HG03064 (cell line): ENCODE measurements at regions not wholly inside any gene's neighbourhood (a gene's known extent, or its start where the extent isn't known, plus 50 kb on each side); places are given as distances from the start of the nearest gene placed in this dataset.

Experiments
- ATAC-seq: cut with Tn5 transposase; IDR thresholded peaks from one replicate; pipeline ENCODE4 v1.9.1; 2021; ENCODE audit warnings: low read depth; ENCODE audit not compliant: unreplicated experiment

GRCh38 chr13:39100996-39101738 is 62.9 kb downstream of the NHLRC3 start:
- no peak for ATAC-seq

- ATAC-seq, result no peak
These were observed 64.8 kb downstream of the NHLRC3 start for GRCh38 chr13:39102981-39103490.

- ATAC-seq, result no peak
These were observed 66.9 kb downstream of the NHLRC3 start for GRCh38 chr13:39105110-39105509.

GRCh38 chr13:39106216-39107005 is 68.2 kb downstream of the NHLRC3 start:
- no peak for ATAC-seq

- no peak for ATAC-seq
These were observed 69.3 kb downstream of the NHLRC3 start for GRCh38 chr13:39107561-39107960.

GRCh38 chr13:39108783-39109182 is 70.5 kb downstream of the NHLRC3 start:
- ATAC-seq, result no peak

GRCh38 chr13:39110518-39111097 is 72.4 kb downstream of the NHLRC3 start:
- ATAC-seq, result no peak

- no peak for ATAC-seq
These were observed 72.9 kb downstream of the NHLRC3 start for GRCh38 chr13:39111145-39111544.

GRCh38 chr13:39119422-39119821 is 81.2 kb downstream of the NHLRC3 start:
- ATAC-seq, result no peak

- ATAC-seq, result no peak
These were observed 85.3 kb downstream of the NHLRC3 start for GRCh38 chr13:39123578-39123977.

GRCh38 chr13:39129213-39129612 is 91.0 kb downstream of the NHLRC3 start:
- ATAC-seq, result no peak

GRCh38 chr13:39130301-39130700 is 92.0 kb downstream of the NHLRC3 start:
- no peak for ATAC-seq

GRCh38 chr13:39132286-39133230 is 94.3 kb downstream of the NHLRC3 start:
- no peak for ATAC-seq

GRCh38 chr13:39133781-39134180 is 95.5 kb downstream of the NHLRC3 start:
- ATAC-seq, result no peak

- no peak for ATAC-seq
These were observed 96.3 kb downstream of the NHLRC3 start for GRCh38 chr13:39134574-39134973.

GRCh38 chr13:39144391-39144790 is 106.1 kb downstream of the NHLRC3 start:
- ATAC-seq, result no peak

- ATAC-seq, result no peak
These were observed 106.8 kb downstream of the NHLRC3 start for GRCh38 chr13:39144941-39145533.

- no peak for ATAC-seq
These were observed 110.3 kb downstream of the NHLRC3 start for GRCh38 chr13:39148513-39148961.

GRCh38 chr13:39149896-39150295 is 111.6 kb downstream of the NHLRC3 start:
- ATAC-seq, result no peak

- ATAC-seq, result no peak
These were observed 115.8 kb downstream of the NHLRC3 start for GRCh38 chr13:39154041-39154440.
